ENCODE measurements at regions not wholly inside any gene's neighbourhood (a gene's known extent, or its start where the extent isn't known, plus 50 kb on each side); places are given as distances from the start of the nearest gene placed in this dataset.

DNA sequence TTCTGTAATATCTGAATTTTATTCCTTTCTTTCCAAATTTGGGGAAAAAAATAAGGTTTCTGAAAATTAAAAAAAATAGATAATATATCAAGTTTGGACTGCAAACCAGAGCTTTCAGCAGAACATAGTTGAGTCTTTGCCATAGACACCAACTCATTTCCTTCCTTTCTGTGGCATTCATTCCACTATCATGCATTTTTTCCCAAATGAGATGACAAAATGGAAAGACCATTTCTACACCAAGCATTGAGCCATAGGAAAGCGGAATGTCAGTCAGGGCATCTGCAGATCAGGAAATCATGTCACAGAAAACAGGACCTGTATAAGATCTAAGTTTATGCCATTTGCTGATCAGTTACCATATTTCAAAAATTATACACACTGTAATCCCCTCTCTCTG, 333.3 kb upstream of the THBS1 start:
- no peaks in the 10 kb centered on the region for H3K36me3 ChIP-seq (ENCODE audit: insufficient read depth, low read length, poor library complexity, severe bottlenecking)
- H3K9me3 ChIP-seq (ENCODE audit: low read depth, low read length, poor library complexity, severe bottlenecking): no peaks in the 10 kb centered on the region
- no TSS peak for BruUV-seq (replicated peaks)
- TF ChIP-seq, protein P1, sequence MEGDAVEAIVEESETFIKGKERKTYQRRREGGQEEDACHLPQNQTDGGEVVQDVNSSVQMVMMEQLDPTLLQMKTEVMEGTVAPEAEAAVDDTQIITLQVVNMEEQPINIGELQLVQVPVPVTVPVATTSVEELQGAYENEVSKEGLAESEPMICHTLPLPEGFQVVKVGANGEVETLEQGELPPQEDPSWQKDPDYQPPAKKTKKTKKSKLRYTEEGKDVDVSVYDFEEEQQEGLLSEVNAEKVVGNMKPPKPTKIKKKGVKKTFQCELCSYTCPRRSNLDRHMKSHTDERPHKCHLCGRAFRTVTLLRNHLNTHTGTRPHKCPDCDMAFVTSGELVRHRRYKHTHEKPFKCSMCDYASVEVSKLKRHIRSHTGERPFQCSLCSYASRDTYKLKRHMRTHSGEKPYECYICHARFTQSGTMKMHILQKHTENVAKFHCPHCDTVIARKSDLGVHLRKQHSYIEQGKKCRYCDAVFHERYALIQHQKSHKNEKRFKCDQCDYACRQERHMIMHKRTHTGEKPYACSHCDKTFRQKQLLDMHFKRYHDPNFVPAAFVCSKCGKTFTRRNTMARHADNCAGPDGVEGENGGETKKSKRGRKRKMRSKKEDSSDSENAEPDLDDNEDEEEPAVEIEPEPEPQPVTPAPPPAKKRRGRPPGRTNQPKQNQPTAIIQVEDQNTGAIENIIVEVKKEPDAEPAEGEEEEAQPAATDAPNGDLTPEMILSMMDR (conservative IDR thresholded peaks at IDR 0.05; ENCODE audit: low read depth, low read length): no peak
- TF ChIP-seq EZH2 (IDR thresholded peaks at IDR 0.05; ENCODE audit: borderline replicate concordance, low read depth, low read length, poor library complexity, severe bottlenecking): no peak
- ChIA-PET POLR2A (ENCODE audit: low non-redundant PET) (no interaction called here), CTCF (no interaction called here)
- no peaks in the 10 kb centered on the region for H3K4me1 ChIP-seq (ENCODE audit: insufficient read depth, low read length, poor library complexity, severe bottlenecking)
- DNase-seq (ENCODE audit: low spot score): no peak
- intact Hi-C loops (cut with micrococcal nuclease; ENCODE audit: unreplicated experiment): no loop called here
- H3K4me3 ChIP-seq (ENCODE audit: low read depth, low read length, poor library complexity, severe bottlenecking): no peak overlapping the region
- peaks cover under 1% of the 10 kb centered on the region for H3K27me3 ChIP-seq (replicated peaks; ENCODE audit: insufficient read depth, low read depth, low read length, poor library complexity)
- H3K27ac ChIP-seq (ENCODE audit: low read depth, low read length, poor library complexity, severe bottlenecking): no peak overlapping the region

DNA sequence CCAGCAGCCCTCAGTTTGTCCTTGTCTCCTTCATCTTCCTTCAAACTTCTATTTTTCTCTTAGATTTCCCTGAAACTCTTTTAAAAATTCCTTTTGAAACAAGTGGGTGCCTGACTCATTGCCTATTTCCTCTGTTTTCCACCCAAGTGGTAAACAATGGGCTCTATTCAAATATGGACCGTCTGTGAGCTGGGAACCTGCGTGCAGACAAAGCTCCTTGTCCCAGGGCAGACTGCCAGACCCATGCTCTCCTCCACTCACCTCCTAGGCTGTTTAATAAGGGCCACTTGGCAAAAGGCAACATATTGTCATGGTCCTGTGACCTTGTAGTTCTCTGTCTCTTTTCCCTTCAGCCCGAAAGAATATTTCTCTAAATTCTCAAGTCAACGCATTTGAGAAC, 332.7 kb upstream of the THBS1 start:
- Histone ChIP-seq H3K4me1 (ENCODE audit: insufficient read depth, low read length, poor library complexity, severe bottlenecking) (no peaks in the 10 kb centered on the region), H3K27ac (ENCODE audit: low read depth, low read length, poor library complexity, severe bottlenecking) (no peak overlapping the region), H3K36me3 (ENCODE audit: insufficient read depth, low read length, poor library complexity, severe bottlenecking) (no peaks in the 10 kb centered on the region), H3K9me3 (ENCODE audit: low read depth, low read length, poor library complexity, severe bottlenecking) (no peaks in the 10 kb centered on the region), H3K27me3 (replicated peaks; ENCODE audit: insufficient read depth, low read depth, low read length, poor library complexity) (peaks cover 5% of the 10 kb centered on the region), H3K4me3 (ENCODE audit: low read depth, low read length, poor library complexity, severe bottlenecking) (no peak overlapping the region)
- BruUV-seq (replicated peaks): no TSS peak
- TF ChIP-seq, protein P1 (conservative IDR thresholded peaks at IDR 0.05; ENCODE audit: low read depth, low read length): no peak
- TF ChIP-seq EZH2 (IDR thresholded peaks at IDR 0.05; ENCODE audit: borderline replicate concordance, low read depth, low read length, poor library complexity, severe bottlenecking): no peak
- ChIA-PET POLR2A (ENCODE audit: low non-redundant PET) (interaction anchor here (0.7 kb wide), 1 partner anchor 776 kb away, joined by 3 read pairs; no protein-coding TSS in a partner anchor), CTCF (no interaction called here)
- intact Hi-C loops (cut with micrococcal nuclease; ENCODE audit: unreplicated experiment): no loop called here
- no peak for DNase-seq (ENCODE audit: low spot score)

DNA sequence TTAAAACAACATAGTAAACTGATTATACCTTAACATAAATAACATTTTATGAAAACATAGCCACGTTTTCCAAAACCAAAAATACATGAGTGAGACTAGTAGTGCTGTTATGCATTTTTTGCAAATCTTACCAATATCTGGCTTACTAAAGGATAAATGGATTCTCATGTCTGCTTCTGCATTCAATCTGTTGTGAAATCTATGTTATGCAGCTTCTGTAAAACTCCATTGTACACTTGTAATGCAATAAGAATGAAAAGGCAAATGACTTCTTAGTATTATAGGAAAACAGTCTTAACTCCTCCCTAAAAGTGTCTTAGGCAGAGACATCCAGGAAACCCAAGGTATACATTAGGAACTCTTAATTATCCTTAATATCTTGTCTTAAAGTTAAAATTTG, 330.9 kb upstream of the THBS1 start:
- intact Hi-C loops (cut with micrococcal nuclease; ENCODE audit: unreplicated experiment): no loop called here
- TF ChIP-seq, protein P1 (conservative IDR thresholded peaks at IDR 0.05; ENCODE audit: low read depth, low read length): no peak
- TF ChIP-seq EZH2 (IDR thresholded peaks at IDR 0.05; ENCODE audit: borderline replicate concordance, low read depth, low read length, poor library complexity, severe bottlenecking): no peak
- DNase-seq (ENCODE audit: low spot score): no peak
- H3K27ac ChIP-seq (ENCODE audit: low read depth, low read length, poor library complexity, severe bottlenecking): no peak overlapping the region
- no peaks in the 10 kb centered on the region for H3K36me3 ChIP-seq (ENCODE audit: insufficient read depth, low read length, poor library complexity, severe bottlenecking)
- POLR2A ChIA-PET (ENCODE audit: low non-redundant PET): no interaction called here
- peaks cover 5% of the 10 kb centered on the region for H3K27me3 ChIP-seq (replicated peaks; ENCODE audit: insufficient read depth, low read depth, low read length, poor library complexity)
- no peaks in the 10 kb centered on the region for H3K9me3 ChIP-seq (ENCODE audit: low read depth, low read length, poor library complexity, severe bottlenecking)
- no peaks in the 10 kb centered on the region for H3K4me1 ChIP-seq (ENCODE audit: insufficient read depth, low read length, poor library complexity, severe bottlenecking)
- no TSS peak for BruUV-seq (replicated peaks)
- H3K4me3 ChIP-seq (ENCODE audit: low read depth, low read length, poor library complexity, severe bottlenecking): no peak overlapping the region
- CTCF ChIA-PET: no interaction called here
